Uterus (tissue), 2 donors: ENCODE measurements at regions not wholly inside any gene's neighbourhood (a gene's known extent, or its start where the extent isn't known, plus 50 kb on each side); places are given as distances from the start of the nearest gene placed in this dataset.

Source experiments
- POLR2A ChIP-seq, 2 donors: fragments of 450-650 bp; IDR thresholded peaks; one replicate each; pipeline ENCODE4 v1.6.1; 2016; ENCODE audit warnings: antibody characterized with exemption in 2 of 2, mild to moderate bottlenecking in 1 of 2, moderate library complexity in 1 of 2
- TF ChIP-seq, protein P1 (sequence below), 4 experiments: fragments of 200-600 bp in 2 of 4; fragments of 450-650 bp in 2 of 4; sonication (generic) in 2 of 4; IDR thresholded peaks; one replicate each; pipeline ENCODE4 v1.5.1; 2016 to 2019; ENCODE audit warnings: antibody characterized with exemption in 4 of 4, mild to moderate bottlenecking in 2 of 4, moderate library complexity in 1 of 4

DNA sequence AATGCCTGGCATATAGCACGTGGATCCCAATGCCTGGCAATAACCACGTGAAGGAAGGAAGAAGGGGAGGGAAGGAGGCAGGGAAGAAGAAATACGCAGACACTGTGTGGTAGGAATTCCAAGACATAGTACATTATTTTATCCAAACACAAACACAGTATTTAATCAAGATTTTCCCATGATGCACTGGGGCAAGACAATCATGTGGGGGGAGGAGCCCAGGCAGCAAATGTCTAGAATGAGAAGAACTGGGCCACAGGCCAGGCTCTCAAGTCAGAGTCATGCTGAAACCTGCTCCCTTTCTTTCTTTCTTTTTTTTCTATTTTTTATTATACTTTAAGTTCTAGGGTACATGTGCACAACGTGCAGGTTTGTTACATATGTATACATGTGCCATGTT, 717.9 kb downstream of the UQCRFS1 start:
- TF ChIP-seq, protein P1, sequence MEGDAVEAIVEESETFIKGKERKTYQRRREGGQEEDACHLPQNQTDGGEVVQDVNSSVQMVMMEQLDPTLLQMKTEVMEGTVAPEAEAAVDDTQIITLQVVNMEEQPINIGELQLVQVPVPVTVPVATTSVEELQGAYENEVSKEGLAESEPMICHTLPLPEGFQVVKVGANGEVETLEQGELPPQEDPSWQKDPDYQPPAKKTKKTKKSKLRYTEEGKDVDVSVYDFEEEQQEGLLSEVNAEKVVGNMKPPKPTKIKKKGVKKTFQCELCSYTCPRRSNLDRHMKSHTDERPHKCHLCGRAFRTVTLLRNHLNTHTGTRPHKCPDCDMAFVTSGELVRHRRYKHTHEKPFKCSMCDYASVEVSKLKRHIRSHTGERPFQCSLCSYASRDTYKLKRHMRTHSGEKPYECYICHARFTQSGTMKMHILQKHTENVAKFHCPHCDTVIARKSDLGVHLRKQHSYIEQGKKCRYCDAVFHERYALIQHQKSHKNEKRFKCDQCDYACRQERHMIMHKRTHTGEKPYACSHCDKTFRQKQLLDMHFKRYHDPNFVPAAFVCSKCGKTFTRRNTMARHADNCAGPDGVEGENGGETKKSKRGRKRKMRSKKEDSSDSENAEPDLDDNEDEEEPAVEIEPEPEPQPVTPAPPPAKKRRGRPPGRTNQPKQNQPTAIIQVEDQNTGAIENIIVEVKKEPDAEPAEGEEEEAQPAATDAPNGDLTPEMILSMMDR (IDR thresholded peaks at IDR 0.05): no peak
- TF ChIP-seq POLR2A (IDR thresholded peaks at IDR 0.05): no peak
